ENCODE measurements at regions not wholly inside any gene's neighbourhood (a gene's known extent, or its start where the extent isn't known, plus 50 kb on each side); places are given as distances from the start of the nearest gene placed in this dataset.

DNA sequence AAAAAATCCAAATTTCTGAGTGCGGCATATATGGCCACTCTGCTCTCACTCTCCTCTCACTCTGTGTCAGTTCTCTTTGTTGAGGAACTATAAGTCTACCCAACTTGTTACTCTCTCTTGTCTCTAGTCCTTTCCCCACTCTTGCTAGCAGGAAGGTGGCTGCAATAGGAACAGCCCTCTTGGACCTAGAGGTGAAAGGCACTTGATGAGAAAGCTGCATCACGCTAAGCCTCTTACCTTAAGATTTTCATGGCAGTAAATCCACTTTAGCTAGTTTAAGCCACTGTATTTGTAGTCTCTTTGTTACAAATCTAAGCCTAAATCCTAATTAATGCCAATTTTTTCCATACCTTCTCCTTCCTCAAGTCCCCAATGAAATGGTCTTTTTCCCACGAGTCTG lies 189.9 kb downstream of the NKX6-1 start:
- TF ChIP-seq CTCF (IDR thresholded peaks at IDR 0.05) (no peak), POLR2A (IDR thresholded peaks at IDR 0.05) (no peak), POLR2AphosphoS5 (IDR thresholded peaks at IDR 0.05) (no peak)
